Subcutaneous abdominal adipose tissue (tissue), 5 donors: ENCODE measurements at regions not wholly inside any gene's neighbourhood (a gene's known extent, or its start where the extent isn't known, plus 50 kb on each side); places are given as distances from the start of the nearest gene placed in this dataset.

ENCODE experiments used
- H3K27ac ChIP-seq: one replicate; pipeline ENCODE4 v1.7.0; 2013; ENCODE audit warnings: low read depth, mild to moderate bottlenecking, inconsistent platforms, low read length, moderate library complexity
- H3K27me3 ChIP-seq, 5 donors: one replicate each; pipeline ENCODE4 v1.7.0; 2013; ENCODE audit warnings: low read length in 5 of 5, inconsistent platforms in 1 of 5; ENCODE audit not compliant: control insufficient read depth in 5 of 5, insufficient read depth in 4 of 5
- H3K36me3 ChIP-seq, 5 donors: one replicate each; pipeline ENCODE4 v1.7.0; 2013; ENCODE audit warnings: low read length in 5 of 5; ENCODE audit not compliant: control insufficient read depth in 5 of 5, insufficient read depth in 5 of 5
- H3K4me1 ChIP-seq, 5 donors: one replicate each; pipeline ENCODE4 v1.7.0; 2013; ENCODE audit warnings: low read length in 5 of 5, mild to moderate bottlenecking in 3 of 5, moderate library complexity in 1 of 5; ENCODE audit not compliant: control insufficient read depth in 5 of 5, insufficient read depth in 5 of 5
- H3K4me3 ChIP-seq, 5 donors: one replicate each; pipeline ENCODE4 v1.7.0; 2013; ENCODE audit warnings: low read length in 5 of 5, low read depth in 1 of 5
- H3K9ac ChIP-seq, 5 donors: one replicate each; pipeline ENCODE4 v1.7.0; 2013; ENCODE audit warnings: low read length in 5 of 5, mild to moderate bottlenecking in 4 of 5, moderate library complexity in 3 of 5
- H3K9me3 ChIP-seq, 5 donors: one replicate each; pipeline ENCODE4 v1.7.0; 2013; ENCODE audit warnings: low read length in 5 of 5; ENCODE audit not compliant: control insufficient read depth in 5 of 5
- donor health status: healthy.
- donor health status: healthy.
- donor health status: healthy.
- donor health status: healthy.
- donor health status: healthy.

- Histone ChIP-seq H3K27me3 (no peaks in the 10 kb centered on the region), H3K27ac (no peak overlapping the region), H3K4me3 (no peak overlapping the region), H3K9me3 (no peaks in the 10 kb centered on the region), H3K36me3 (no peaks in the 10 kb centered on the region), H3K9ac (no peak overlapping the region), H3K4me1 (no peaks in the 10 kb centered on the region)
Measured at GRCh38 chr4:178081896-178082295, 639.7 kb upstream of the AGA start.

- no peak overlapping the region for H3K9ac ChIP-seq
- H3K4me1 ChIP-seq: no peaks in the 10 kb centered on the region
- no peaks in the 10 kb centered on the region for H3K36me3 ChIP-seq
- H3K27ac ChIP-seq: no peak overlapping the region
- H3K9me3 ChIP-seq: no peaks in the 10 kb centered on the region
- H3K4me3 ChIP-seq: no peak overlapping the region
- H3K27me3 ChIP-seq: no peaks in the 10 kb centered on the region
Measured at GRCh38 chr4:178082906-178083305, 640.7 kb upstream of the AGA start.

GRCh38 chr4:178083968-178084367, 641.7 kb upstream of the AGA start:
- H3K27ac ChIP-seq: no peak overlapping the region
- no peaks in the 10 kb centered on the region for H3K9me3 ChIP-seq
- no peak overlapping the region for H3K9ac ChIP-seq
- H3K4me3 ChIP-seq: no peak overlapping the region
- H3K36me3 ChIP-seq: no peaks in the 10 kb centered on the region
- H3K4me1 ChIP-seq: no peaks in the 10 kb centered on the region
- H3K27me3 ChIP-seq: no peaks in the 10 kb centered on the region

GRCh38 chr4:178086320-178086719, 644.1 kb upstream of the AGA start:
- no peak overlapping the region for H3K27ac ChIP-seq
- no peaks in the 10 kb centered on the region for H3K27me3 ChIP-seq
- H3K36me3 ChIP-seq: no peaks in the 10 kb centered on the region
- H3K4me3 ChIP-seq: no peak overlapping the region
- H3K4me1 ChIP-seq: no peaks in the 10 kb centered on the region
- H3K9ac ChIP-seq: no peak overlapping the region
- no peaks in the 10 kb centered on the region for H3K9me3 ChIP-seq

GRCh38 chr4:178090640-178091411, 648.6 kb upstream of the AGA start:
- Histone ChIP-seq H3K9ac (no peak overlapping the region), H3K9me3 (no peaks in the 10 kb centered on the region), H3K4me1 (no peaks in the 10 kb centered on the region), H3K27me3 (no peaks in the 10 kb centered on the region), H3K27ac (no peak overlapping the region), H3K36me3 (no peaks in the 10 kb centered on the region), H3K4me3 (no peak overlapping the region)

- Histone ChIP-seq H3K9ac (no peak overlapping the region), H3K27ac (no peak overlapping the region), H3K36me3 (no peaks in the 10 kb centered on the region), H3K27me3 (no peaks in the 10 kb centered on the region), H3K4me1 (no peaks in the 10 kb centered on the region), H3K4me3 (no peak overlapping the region), H3K9me3 (peaks cover 0 to 5% (median 3%) of the 10 kb centered on the region in 5 donors)
Measured at GRCh38 chr4:178102139-178102538, 659.9 kb upstream of the AGA start.

- no peaks in the 10 kb centered on the region for H3K36me3 ChIP-seq
- no peak overlapping the region for H3K9ac ChIP-seq
Measured at GRCh38 chr4:178105242-178105641, 663.0 kb upstream of the AGA start.

GRCh38 chr4:178136736-178137345, 694.6 kb upstream of the AGA start:
- Histone ChIP-seq H3K9me3 (peaks cover 0 to 24% (median 0%) of the 10 kb centered on the region in 5 donors), H3K27ac (no peak overlapping the region), H3K9ac (no peak overlapping the region), H3K27me3 (no peaks in the 10 kb centered on the region), H3K36me3 (no peaks in the 10 kb centered on the region), H3K4me3 (no peak overlapping the region), H3K4me1 (no peaks in the 10 kb centered on the region)

More at GRCh38 chr4:178105242-178105641, 663.0 kb upstream of the AGA start:
- peaks cover 0 to 5% (median 3%) of the 10 kb centered on the region in 5 donors for H3K9me3 ChIP-seq
- H3K27ac ChIP-seq: no peak overlapping the region
- no peaks in the 10 kb centered on the region for H3K4me1 ChIP-seq
- H3K4me3 ChIP-seq: no peak overlapping the region
- H3K27me3 ChIP-seq: no peaks in the 10 kb centered on the region

GRCh38 chr4:178137732-178138471, 695.7 kb upstream of the AGA start:
- no peak overlapping the region for H3K27ac ChIP-seq
- H3K9me3 ChIP-seq: peaks cover 0 to 27% (median 0%) of the 10 kb centered on the region in 5 donors
- no peaks in the 10 kb centered on the region for H3K4me1 ChIP-seq
- H3K36me3 ChIP-seq: no peaks in the 10 kb centered on the region
- H3K4me3 ChIP-seq: no peak overlapping the region
- H3K9ac ChIP-seq: no peak overlapping the region
- no peaks in the 10 kb centered on the region for H3K27me3 ChIP-seq

- Histone ChIP-seq H3K27me3 (no peaks in the 10 kb centered on the region), H3K36me3 (no peaks in the 10 kb centered on the region), H3K27ac (no peak overlapping the region), H3K4me1 (no peaks in the 10 kb centered on the region), H3K9ac (no peak overlapping the region), H3K9me3 (peaks cover 0 to 27% (median 0%) of the 10 kb centered on the region in 5 donors), H3K4me3 (no peak overlapping the region)
Measured at GRCh38 chr4:178138491-178138890, 696.3 kb upstream of the AGA start.
